ENCODE measurements at regions not wholly inside any gene's neighbourhood (a gene's known extent, or its start where the extent isn't known, plus 50 kb on each side); places are given as distances from the start of the nearest gene placed in this dataset.

GRCh38 chr3:72474775-72475174, 373.5 kb downstream of the SHQ1 start:
- TF ChIP-seq, protein P1, sequence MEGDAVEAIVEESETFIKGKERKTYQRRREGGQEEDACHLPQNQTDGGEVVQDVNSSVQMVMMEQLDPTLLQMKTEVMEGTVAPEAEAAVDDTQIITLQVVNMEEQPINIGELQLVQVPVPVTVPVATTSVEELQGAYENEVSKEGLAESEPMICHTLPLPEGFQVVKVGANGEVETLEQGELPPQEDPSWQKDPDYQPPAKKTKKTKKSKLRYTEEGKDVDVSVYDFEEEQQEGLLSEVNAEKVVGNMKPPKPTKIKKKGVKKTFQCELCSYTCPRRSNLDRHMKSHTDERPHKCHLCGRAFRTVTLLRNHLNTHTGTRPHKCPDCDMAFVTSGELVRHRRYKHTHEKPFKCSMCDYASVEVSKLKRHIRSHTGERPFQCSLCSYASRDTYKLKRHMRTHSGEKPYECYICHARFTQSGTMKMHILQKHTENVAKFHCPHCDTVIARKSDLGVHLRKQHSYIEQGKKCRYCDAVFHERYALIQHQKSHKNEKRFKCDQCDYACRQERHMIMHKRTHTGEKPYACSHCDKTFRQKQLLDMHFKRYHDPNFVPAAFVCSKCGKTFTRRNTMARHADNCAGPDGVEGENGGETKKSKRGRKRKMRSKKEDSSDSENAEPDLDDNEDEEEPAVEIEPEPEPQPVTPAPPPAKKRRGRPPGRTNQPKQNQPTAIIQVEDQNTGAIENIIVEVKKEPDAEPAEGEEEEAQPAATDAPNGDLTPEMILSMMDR (IDR thresholded peaks at IDR 0.05; ENCODE audit: low read length) = no peak
- TF ChIP-seq EZH2 (optimal IDR thresholded peaks at IDR 0.05; ENCODE audit: low read depth, low read length) = no peak
